ENCODE measurements at regions not wholly inside any gene's neighbourhood (a gene's known extent, or its start where the extent isn't known, plus 50 kb on each side); places are given as distances from the start of the nearest gene placed in this dataset.

GRCh38 chr13:64160479-64160878, 2744.8 kb upstream of the PCDH20 start:
- Histone ChIP-seq H3K27me3 (no peaks in the 10 kb centered on the region), H3K36me3 (no peaks in the 10 kb centered on the region), H3K4me1 (no peaks in the 10 kb centered on the region), H3K4me3 (no peak overlapping the region), H3K27ac (no peak overlapping the region), H3K9me3 (no peaks in the 10 kb centered on the region)
- TF ChIP-seq POLR2A (IDR thresholded peaks at IDR 0.05), result no peak
- TF ChIP-seq, protein P1, sequence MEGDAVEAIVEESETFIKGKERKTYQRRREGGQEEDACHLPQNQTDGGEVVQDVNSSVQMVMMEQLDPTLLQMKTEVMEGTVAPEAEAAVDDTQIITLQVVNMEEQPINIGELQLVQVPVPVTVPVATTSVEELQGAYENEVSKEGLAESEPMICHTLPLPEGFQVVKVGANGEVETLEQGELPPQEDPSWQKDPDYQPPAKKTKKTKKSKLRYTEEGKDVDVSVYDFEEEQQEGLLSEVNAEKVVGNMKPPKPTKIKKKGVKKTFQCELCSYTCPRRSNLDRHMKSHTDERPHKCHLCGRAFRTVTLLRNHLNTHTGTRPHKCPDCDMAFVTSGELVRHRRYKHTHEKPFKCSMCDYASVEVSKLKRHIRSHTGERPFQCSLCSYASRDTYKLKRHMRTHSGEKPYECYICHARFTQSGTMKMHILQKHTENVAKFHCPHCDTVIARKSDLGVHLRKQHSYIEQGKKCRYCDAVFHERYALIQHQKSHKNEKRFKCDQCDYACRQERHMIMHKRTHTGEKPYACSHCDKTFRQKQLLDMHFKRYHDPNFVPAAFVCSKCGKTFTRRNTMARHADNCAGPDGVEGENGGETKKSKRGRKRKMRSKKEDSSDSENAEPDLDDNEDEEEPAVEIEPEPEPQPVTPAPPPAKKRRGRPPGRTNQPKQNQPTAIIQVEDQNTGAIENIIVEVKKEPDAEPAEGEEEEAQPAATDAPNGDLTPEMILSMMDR (IDR thresholded peaks at IDR 0.05 in 4 of 5, conservative IDR thresholded peaks at IDR 0.05 in 1 of 5), result no peak
- intact Hi-C loops (cut with DNase I; ENCODE audit: low total_unique reads), result no loop called here
- in situ Hi-C loops (cut with MboI; ENCODE audit: low sequenced_read_pairs in 4 of 4), result no loop called here
- DNase-seq (no peak), ATAC-seq (no peak)

- Histone ChIP-seq H3K9me3 (no peaks in the 10 kb centered on the region), H3K27ac (no peak overlapping the region), H3K4me1 (no peaks in the 10 kb centered on the region), H3K4me3 (no peak overlapping the region), H3K27me3 (no peaks in the 10 kb centered on the region), H3K36me3 (no peaks in the 10 kb centered on the region)
- DNase-seq, result no peak
- ATAC-seq, result no peak
- in situ Hi-C loops (cut with MboI; ENCODE audit: low sequenced_read_pairs in 4 of 4), result no loop called here
- TF ChIP-seq POLR2A (IDR thresholded peaks at IDR 0.05), result no peak
- TF ChIP-seq, protein P1 (IDR thresholded peaks at IDR 0.05 in 4 of 5, conservative IDR thresholded peaks at IDR 0.05 in 1 of 5), result no peak
- intact Hi-C loops (cut with DNase I; ENCODE audit: low total_unique reads), result no loop called here
Measured at GRCh38 chr13:64158908-64159307, 2743.3 kb upstream of the PCDH20 start.

- no peaks in the 10 kb centered on the region for H3K4me1 ChIP-seq
- H3K27me3 ChIP-seq, result no peaks in the 10 kb centered on the region
- TF ChIP-seq POLR2A (IDR thresholded peaks at IDR 0.05), result no peak
- TF ChIP-seq, protein P1 (IDR thresholded peaks at IDR 0.05 in 4 of 5, conservative IDR thresholded peaks at IDR 0.05 in 1 of 5), result no peak
- in situ Hi-C loops (cut with MboI; ENCODE audit: low sequenced_read_pairs in 4 of 4), result no loop called here
- H3K27ac ChIP-seq, result no peak overlapping the region
- H3K36me3 ChIP-seq, result no peaks in the 10 kb centered on the region
- DNase-seq (no peak), ATAC-seq (no peak)
- H3K9me3 ChIP-seq, result no peaks in the 10 kb centered on the region
- H3K4me3 ChIP-seq, result no peak overlapping the region
- intact Hi-C loops (cut with DNase I; ENCODE audit: low total_unique reads), result no loop called here
Measured at GRCh38 chr13:64154514-64154913, 2738.9 kb upstream of the PCDH20 start.

GRCh38 chr13:64130600-64130999, 2715.0 kb upstream of the PCDH20 start:
- ATAC-seq (no peak), DNase-seq (no peak)
- TF ChIP-seq, protein P1 (IDR thresholded peaks at IDR 0.05 in 4 of 5, conservative IDR thresholded peaks at IDR 0.05 in 1 of 5), result no peak
- Histone ChIP-seq H3K4me3 (no peak overlapping the region), H3K27me3 (no peaks in the 10 kb centered on the region), H3K36me3 (no peaks in the 10 kb centered on the region), H3K27ac (no peak overlapping the region), H3K9me3 (no peaks in the 10 kb centered on the region), H3K4me1 (no peaks in the 10 kb centered on the region)
- in situ Hi-C loops (cut with MboI; ENCODE audit: low sequenced_read_pairs in 4 of 4) (no loop called here), intact Hi-C loops (cut with DNase I; ENCODE audit: low total_unique reads) (no loop called here)

GRCh38 chr13:64130171-64130570, 2714.5 kb upstream of the PCDH20 start:
- Histone ChIP-seq H3K36me3 (no peaks in the 10 kb centered on the region), H3K27me3 (no peaks in the 10 kb centered on the region), H3K4me1 (no peaks in the 10 kb centered on the region), H3K27ac (no peak overlapping the region), H3K9me3 (no peaks in the 10 kb centered on the region), H3K4me3 (no peak overlapping the region)
- in situ Hi-C loops (cut with MboI; ENCODE audit: low sequenced_read_pairs in 4 of 4) (no loop called here), intact Hi-C loops (cut with DNase I; ENCODE audit: low total_unique reads) (no loop called here)
- ATAC-seq (no peak), DNase-seq (no peak)
- TF ChIP-seq, protein P1 (IDR thresholded peaks at IDR 0.05 in 4 of 5, conservative IDR thresholded peaks at IDR 0.05 in 1 of 5), result no peak
- no peak for TF ChIP-seq POLR2A (IDR thresholded peaks at IDR 0.05)

Data from gastrocnemius medialis (tissue), 4 donors.